ENCODE measurements at regions not wholly inside any gene's neighbourhood (a gene's known extent, or its start where the extent isn't known, plus 50 kb on each side); places are given as distances from the start of the nearest gene placed in this dataset.
A peak's percentile ranks its signal among the peaks of the same experiment; 100 is the strongest.

- Histone ChIP-seq H3K27ac (ENCODE audit: low read depth, low read length) (peak overlapping the region; percentile 85), H3K9ac (ENCODE audit: low read depth in 1 of 3, low read length in 3 of 3) (peak overlapping the region in 1 of 3 donors; percentile 71), H3K4me3 (ENCODE audit: low read length in 3 of 3) (peak overlapping the region in 2 of 3 donors; percentile 69 to 77), H3K4me1 (ENCODE audit: control insufficient read depth in 3 of 3, insufficient read depth in 3 of 3, low read length in 3 of 3) (peaks cover 12 to 18% (median 18%) of the 10 kb centered on the region in 3 donors), H3K9me3 (ENCODE audit: control insufficient read depth in 3 of 3, low read length in 3 of 3) (no peaks in the 10 kb centered on the region), H3K27me3 (ENCODE audit: control insufficient read depth in 3 of 3, insufficient read depth in 3 of 3, low read length in 3 of 3) (peaks cover 0 to 3% (median 0%) of the 10 kb centered on the region in 3 donors), H3K36me3 (ENCODE audit: control insufficient read depth in 3 of 3, insufficient read depth in 3 of 3, low read length in 3 of 3) (no peaks in the 10 kb centered on the region)
These were observed 137.5 kb downstream of the TMCO5A start for GRCh38 chr15:38072007-38072347.

GRCh38 chr15:38072348-38073177 lies 138.1 kb downstream of the TMCO5A start:
- peaks cover 0 to 3% (median 0%) of the 10 kb centered on the region in 3 donors for H3K27me3 ChIP-seq (ENCODE audit: control insufficient read depth in 3 of 3, insufficient read depth in 3 of 3, low read length in 3 of 3)
- no peaks in the 10 kb centered on the region for H3K9me3 ChIP-seq (ENCODE audit: control insufficient read depth in 3 of 3, low read length in 3 of 3)
- peak overlapping the region; percentile 85 for H3K27ac ChIP-seq (ENCODE audit: low read depth, low read length)
- peak overlapping the region; percentile 69 to 79 (median 77) for H3K4me3 ChIP-seq (ENCODE audit: low read length in 3 of 3)
- H3K9ac ChIP-seq (ENCODE audit: low read depth in 1 of 3, low read length in 3 of 3): peak overlapping the region; percentile 68 to 73 (median 71)
- H3K4me1 ChIP-seq (ENCODE audit: control insufficient read depth in 3 of 3, insufficient read depth in 3 of 3, low read length in 3 of 3): peaks cover 12 to 18% (median 18%) of the 10 kb centered on the region in 3 donors
- no peaks in the 10 kb centered on the region for H3K36me3 ChIP-seq (ENCODE audit: control insufficient read depth in 3 of 3, insufficient read depth in 3 of 3, low read length in 3 of 3)

GRCh38 chr15:38073178-38073946 lies 138.9 kb downstream of the TMCO5A start:
- Histone ChIP-seq H3K27ac (ENCODE audit: low read depth, low read length) (peak overlapping the region; percentile 85), H3K9ac (ENCODE audit: low read depth in 1 of 3, low read length in 3 of 3) (peak overlapping the region; percentile 68 to 73 (median 71)), H3K27me3 (ENCODE audit: control insufficient read depth in 3 of 3, insufficient read depth in 3 of 3, low read length in 3 of 3) (peaks cover 0 to 3% (median 0%) of the 10 kb centered on the region in 3 donors), H3K4me1 (ENCODE audit: control insufficient read depth in 3 of 3, insufficient read depth in 3 of 3, low read length in 3 of 3) (peaks cover 12 to 18% (median 18%) of the 10 kb centered on the region in 3 donors), H3K36me3 (ENCODE audit: control insufficient read depth in 3 of 3, insufficient read depth in 3 of 3, low read length in 3 of 3) (no peaks in the 10 kb centered on the region), H3K4me3 (ENCODE audit: low read length in 3 of 3) (peak overlapping the region; percentile 69 to 79 (median 77)), H3K9me3 (ENCODE audit: control insufficient read depth in 3 of 3, low read length in 3 of 3) (no peaks in the 10 kb centered on the region)

- Histone ChIP-seq H3K4me3 (ENCODE audit: low read length in 3 of 3) (no peak overlapping the region), H3K9me3 (ENCODE audit: control insufficient read depth in 3 of 3, low read length in 3 of 3) (no peaks in the 10 kb centered on the region), H3K27me3 (ENCODE audit: control insufficient read depth in 3 of 3, insufficient read depth in 3 of 3, low read length in 3 of 3) (peaks cover 0 to 3% (median 0%) of the 10 kb centered on the region in 3 donors), H3K9ac (ENCODE audit: low read depth in 1 of 3, low read length in 3 of 3) (no peak overlapping the region), H3K27ac (ENCODE audit: low read depth, low read length) (peak overlapping the region; percentile 85), H3K4me1 (ENCODE audit: control insufficient read depth in 3 of 3, insufficient read depth in 3 of 3, low read length in 3 of 3) (peaks cover 12 to 18% (median 13%) of the 10 kb centered on the region in 3 donors), H3K36me3 (ENCODE audit: control insufficient read depth in 3 of 3, insufficient read depth in 3 of 3, low read length in 3 of 3) (no peaks in the 10 kb centered on the region)
These were observed 139.6 kb downstream of the TMCO5A start for GRCh38 chr15:38074029-38074428.

- no peak overlapping the region for H3K4me3 ChIP-seq (ENCODE audit: low read length in 3 of 3)
These were observed 141.0 kb downstream of the TMCO5A start for GRCh38 chr15:38075466-38075865.

GRCh38 chr15:38076786-38077185 lies 142.3 kb downstream of the TMCO5A start:
- Histone ChIP-seq H3K27ac (ENCODE audit: low read depth, low read length) (no peak overlapping the region), H3K4me1 (ENCODE audit: control insufficient read depth in 3 of 3, insufficient read depth in 3 of 3, low read length in 3 of 3) (peaks cover 7 to 18% (median 12%) of the 10 kb centered on the region in 3 donors), H3K9me3 (ENCODE audit: control insufficient read depth in 3 of 3, low read length in 3 of 3) (no peaks in the 10 kb centered on the region)

More at GRCh38 chr15:38075466-38075865, 141.0 kb downstream of the TMCO5A start:
- no peak overlapping the region for H3K27ac ChIP-seq (ENCODE audit: low read depth, low read length)
- H3K36me3 ChIP-seq (ENCODE audit: control insufficient read depth in 3 of 3, insufficient read depth in 3 of 3, low read length in 3 of 3): no peaks in the 10 kb centered on the region
- no peak overlapping the region for H3K9ac ChIP-seq (ENCODE audit: low read depth in 1 of 3, low read length in 3 of 3)
- H3K9me3 ChIP-seq (ENCODE audit: control insufficient read depth in 3 of 3, low read length in 3 of 3): no peaks in the 10 kb centered on the region
- peaks cover 7 to 18% (median 12%) of the 10 kb centered on the region in 3 donors for H3K4me1 ChIP-seq (ENCODE audit: control insufficient read depth in 3 of 3, insufficient read depth in 3 of 3, low read length in 3 of 3)
- H3K27me3 ChIP-seq (ENCODE audit: control insufficient read depth in 3 of 3, insufficient read depth in 3 of 3, low read length in 3 of 3): peaks cover 0 to 3% (median 0%) of the 10 kb centered on the region in 3 donors

GRCh38 chr15:38079236-38079635 lies 144.8 kb downstream of the TMCO5A start:
- Histone ChIP-seq H3K9me3 (ENCODE audit: control insufficient read depth in 3 of 3, low read length in 3 of 3) (no peaks in the 10 kb centered on the region), H3K36me3 (ENCODE audit: control insufficient read depth in 3 of 3, insufficient read depth in 3 of 3, low read length in 3 of 3) (no peaks in the 10 kb centered on the region), H3K27ac (ENCODE audit: low read depth, low read length) (no peak overlapping the region), H3K4me3 (ENCODE audit: low read length in 3 of 3) (no peak overlapping the region), H3K4me1 (ENCODE audit: control insufficient read depth in 3 of 3, insufficient read depth in 3 of 3, low read length in 3 of 3) (no peaks in the 10 kb centered on the region), H3K9ac (ENCODE audit: low read depth in 1 of 3, low read length in 3 of 3) (no peak overlapping the region), H3K27me3 (ENCODE audit: control insufficient read depth in 3 of 3, insufficient read depth in 3 of 3, low read length in 3 of 3) (no peaks in the 10 kb centered on the region)

More at GRCh38 chr15:38076786-38077185, 142.3 kb downstream of the TMCO5A start:
- no peak overlapping the region for H3K4me3 ChIP-seq (ENCODE audit: low read length in 3 of 3)
- H3K27me3 ChIP-seq (ENCODE audit: control insufficient read depth in 3 of 3, insufficient read depth in 3 of 3, low read length in 3 of 3): no peaks in the 10 kb centered on the region
- no peaks in the 10 kb centered on the region for H3K36me3 ChIP-seq (ENCODE audit: control insufficient read depth in 3 of 3, insufficient read depth in 3 of 3, low read length in 3 of 3)
- no peak overlapping the region for H3K9ac ChIP-seq (ENCODE audit: low read depth in 1 of 3, low read length in 3 of 3)

GRCh38 chr15:38080651-38081275 lies 146.3 kb downstream of the TMCO5A start:
- Histone ChIP-seq H3K36me3 (ENCODE audit: control insufficient read depth in 3 of 3, insufficient read depth in 3 of 3, low read length in 3 of 3) (no peaks in the 10 kb centered on the region), H3K9me3 (ENCODE audit: control insufficient read depth in 3 of 3, low read length in 3 of 3) (no peaks in the 10 kb centered on the region), H3K4me1 (ENCODE audit: control insufficient read depth in 3 of 3, insufficient read depth in 3 of 3, low read length in 3 of 3) (no peaks in the 10 kb centered on the region), H3K9ac (ENCODE audit: low read depth in 1 of 3, low read length in 3 of 3) (no peak overlapping the region), H3K27ac (ENCODE audit: low read depth, low read length) (no peak overlapping the region), H3K27me3 (ENCODE audit: control insufficient read depth in 3 of 3, insufficient read depth in 3 of 3, low read length in 3 of 3) (no peaks in the 10 kb centered on the region), H3K4me3 (ENCODE audit: low read length in 3 of 3) (no peak overlapping the region)

- H3K36me3 ChIP-seq (ENCODE audit: control insufficient read depth in 3 of 3, insufficient read depth in 3 of 3, low read length in 3 of 3): no peaks in the 10 kb centered on the region
- no peak overlapping the region for H3K9ac ChIP-seq (ENCODE audit: low read depth in 1 of 3, low read length in 3 of 3)
- no peaks in the 10 kb centered on the region for H3K9me3 ChIP-seq (ENCODE audit: control insufficient read depth in 3 of 3, low read length in 3 of 3)
- H3K27me3 ChIP-seq (ENCODE audit: control insufficient read depth in 3 of 3, insufficient read depth in 3 of 3, low read length in 3 of 3): no peaks in the 10 kb centered on the region
- H3K27ac ChIP-seq (ENCODE audit: low read depth, low read length): no peak overlapping the region
- no peak overlapping the region for H3K4me3 ChIP-seq (ENCODE audit: low read length in 3 of 3)
- H3K4me1 ChIP-seq (ENCODE audit: control insufficient read depth in 3 of 3, insufficient read depth in 3 of 3, low read length in 3 of 3): no peaks in the 10 kb centered on the region
These were observed 149.8 kb downstream of the TMCO5A start for GRCh38 chr15:38084289-38084688.

Data from skeletal muscle tissue (tissue), 3 donors.